ENCODE measurements at regions not wholly inside any gene's neighbourhood (a gene's known extent, or its start where the extent isn't known, plus 50 kb on each side); places are given as distances from the start of the nearest gene placed in this dataset.
A peak's percentile ranks its signal among the peaks of the same experiment; 100 is the strongest.

- DNase-seq: no peak
These were observed 259.7 kb downstream of the LNPK start for GRCh38 chr2:175742367-175742766.

GRCh38 chr2:175741164-175741563, 260.9 kb downstream of the LNPK start:
- Histone ChIP-seq H3K9me3 (no peaks in the 10 kb centered on the region), H3K4me1 (ENCODE audit: low read depth) (no peaks in the 10 kb centered on the region), H3K36me3 (ENCODE audit: low read depth) (no peaks in the 10 kb centered on the region), H3K4me3 (no peak overlapping the region)
- DNase-seq (no peak), ATAC-seq (no peak)
- intact Hi-C loops (cut with DNase I, micrococcal nuclease): no loop called here
- TF ChIP-seq CTCF (IDR thresholded peaks at IDR 0.05): no peak

More at GRCh38 chr2:175742367-175742766, 259.7 kb downstream of the LNPK start:
- H3K9me3 ChIP-seq: no peaks in the 10 kb centered on the region
- no peak for TF ChIP-seq CTCF (IDR thresholded peaks at IDR 0.05)
- H3K4me3 ChIP-seq: no peak overlapping the region
- H3K4me1 ChIP-seq (ENCODE audit: low read depth): no peaks in the 10 kb centered on the region
- ATAC-seq: no peak
- intact Hi-C loops (cut with DNase I, micrococcal nuclease): no loop called here
- no peaks in the 10 kb centered on the region for H3K36me3 ChIP-seq (ENCODE audit: low read depth)

- Histone ChIP-seq H3K4me3 (no peak overlapping the region), H3K36me3 (ENCODE audit: low read depth) (no peaks in the 10 kb centered on the region), H3K9me3 (no peaks in the 10 kb centered on the region), H3K4me1 (ENCODE audit: low read depth) (no peaks in the 10 kb centered on the region)
- no peak for ATAC-seq
- no peak for DNase-seq
- no peak for TF ChIP-seq CTCF (IDR thresholded peaks at IDR 0.05)
- intact Hi-C loops (cut with DNase I, micrococcal nuclease): no loop called here
These were observed 264.2 kb downstream of the LNPK start for GRCh38 chr2:175737722-175738361.

GRCh38 chr2:175734686-175735085, 267.4 kb downstream of the LNPK start:
- no peaks in the 10 kb centered on the region for H3K36me3 ChIP-seq (ENCODE audit: low read depth)
- no peak for TF ChIP-seq CTCF (IDR thresholded peaks at IDR 0.05)
- no peaks in the 10 kb centered on the region for H3K9me3 ChIP-seq
- no peak overlapping the region for H3K4me3 ChIP-seq
- DNase-seq (no peak), ATAC-seq (no peak)
- intact Hi-C loops (cut with DNase I, micrococcal nuclease): no loop called here
- H3K4me1 ChIP-seq (ENCODE audit: low read depth): no peaks in the 10 kb centered on the region

GRCh38 chr2:175732531-175732930, 269.5 kb downstream of the LNPK start:
- intact Hi-C loops (cut with DNase I, micrococcal nuclease): no loop called here
- no peak for TF ChIP-seq CTCF (IDR thresholded peaks at IDR 0.05)
- no peaks in the 10 kb centered on the region for H3K9me3 ChIP-seq
- no peak overlapping the region for H3K4me3 ChIP-seq
- DNase-seq (peak in 1 of 3 donors; percentile 35), ATAC-seq (peak; percentile 78)
- H3K36me3 ChIP-seq (ENCODE audit: low read depth): no peaks in the 10 kb centered on the region
- H3K4me1 ChIP-seq (ENCODE audit: low read depth): no peaks in the 10 kb centered on the region

- no peak for TF ChIP-seq CTCF (IDR thresholded peaks at IDR 0.05)
- ATAC-seq: peak; percentile 79
- Histone ChIP-seq H3K36me3 (ENCODE audit: low read depth) (no peaks in the 10 kb centered on the region), H3K4me1 (ENCODE audit: low read depth) (no peaks in the 10 kb centered on the region), H3K4me3 (no peak overlapping the region), H3K9me3 (no peaks in the 10 kb centered on the region)
- intact Hi-C loops (cut with DNase I, micrococcal nuclease): no loop called here
- peak in 2 of 3 donors; percentile 26 to 37 for DNase-seq
These were observed 272.0 kb downstream of the LNPK start for GRCh38 chr2:175730050-175730449.

All from mucosa of descending colon (tissue), 3 donors.